HG03575 (cell line): ENCODE measurements at regions not wholly inside any gene's neighbourhood (a gene's known extent, or its start where the extent isn't known, plus 50 kb on each side); places are given as distances from the start of the nearest gene placed in this dataset.

ENCODE experiments used
- ATAC-seq: cut with Tn5 transposase; IDR thresholded peaks from one replicate; pipeline ENCODE4 v1.9.1; 2021; ENCODE audit not compliant: unreplicated experiment, insufficient number of reproducible peaks, low FRiP score; ENCODE audit errors: extremely low read depth

DNA sequence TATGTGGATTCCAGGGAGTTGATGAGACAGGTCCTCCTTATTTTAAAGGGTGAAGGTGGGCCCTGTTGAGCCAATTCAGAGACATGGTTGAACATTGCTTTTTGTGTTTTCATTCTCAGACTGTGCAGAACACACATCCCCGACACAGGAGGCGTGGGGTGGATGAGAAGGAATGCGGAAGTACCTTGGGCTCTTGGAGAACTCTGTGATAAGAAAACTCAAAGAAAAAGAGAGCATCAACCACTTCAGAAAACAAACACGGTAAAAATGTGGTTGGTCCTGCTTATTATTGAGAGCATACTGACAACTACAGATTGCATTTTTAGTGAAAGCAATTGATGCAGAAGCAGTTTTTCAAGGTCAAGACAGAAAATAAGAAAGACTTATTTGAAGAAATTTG, 659.8 kb downstream of the IRX1 start:
- ATAC-seq: no peak

DNA sequence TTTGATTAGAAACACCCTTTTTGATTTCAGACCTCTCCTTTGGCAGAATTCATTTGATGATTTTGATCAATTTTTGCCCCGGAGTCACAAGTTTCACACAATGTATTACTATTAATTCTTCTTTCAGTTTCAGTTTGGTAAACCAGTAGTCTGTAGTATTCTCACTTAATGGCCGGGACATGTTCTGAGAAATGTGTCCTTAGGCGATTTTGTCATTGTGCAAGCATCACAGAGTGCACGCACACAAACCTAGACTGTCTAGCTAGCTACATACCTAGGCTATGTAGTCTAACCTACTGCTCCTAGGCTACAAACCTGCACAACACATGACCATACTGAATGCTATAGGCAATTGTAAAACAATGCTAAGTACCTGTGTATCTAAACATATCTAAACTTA, 662.5 kb downstream of the IRX1 start:
- no peak for ATAC-seq

DNA sequence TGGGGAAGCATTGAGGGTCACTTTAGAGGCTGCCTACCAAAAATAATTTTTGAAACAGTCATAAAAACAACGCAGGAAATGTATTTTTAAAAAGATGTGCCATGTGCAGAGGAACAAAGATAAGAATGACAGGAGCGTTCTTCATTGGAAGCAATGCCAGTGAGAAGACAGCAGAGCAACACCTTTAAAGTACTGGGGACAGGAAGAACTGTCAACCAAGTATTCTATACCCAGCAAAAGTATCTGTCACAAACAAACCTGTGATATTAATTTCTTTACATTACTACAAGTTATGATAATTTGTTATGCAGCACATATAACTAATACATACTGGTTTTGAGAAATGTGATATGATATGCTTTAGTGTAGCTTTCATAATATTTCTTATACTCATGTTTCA, 675.6 kb downstream of the IRX1 start:
- ATAC-seq: no peak

DNA sequence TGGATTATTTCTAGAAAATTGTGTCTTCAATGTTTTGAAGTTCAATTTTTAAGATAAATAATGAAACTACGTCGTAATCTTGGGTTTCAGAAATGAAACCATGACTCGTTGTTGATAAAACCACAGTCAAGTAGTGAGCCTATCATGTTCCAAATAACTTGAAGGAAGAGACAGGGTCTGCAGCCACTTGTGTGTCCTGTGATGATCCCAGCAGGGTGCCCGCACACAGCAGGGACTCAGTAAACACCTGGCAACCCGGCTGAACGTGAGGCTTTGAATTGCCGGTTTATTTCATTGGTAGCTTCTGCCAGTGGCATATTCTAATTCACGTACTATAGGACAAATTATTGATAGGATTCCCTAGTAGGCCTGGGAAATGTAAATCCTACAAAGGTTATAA, 679.6 kb downstream of the IRX1 start:
- no peak for ATAC-seq

DNA sequence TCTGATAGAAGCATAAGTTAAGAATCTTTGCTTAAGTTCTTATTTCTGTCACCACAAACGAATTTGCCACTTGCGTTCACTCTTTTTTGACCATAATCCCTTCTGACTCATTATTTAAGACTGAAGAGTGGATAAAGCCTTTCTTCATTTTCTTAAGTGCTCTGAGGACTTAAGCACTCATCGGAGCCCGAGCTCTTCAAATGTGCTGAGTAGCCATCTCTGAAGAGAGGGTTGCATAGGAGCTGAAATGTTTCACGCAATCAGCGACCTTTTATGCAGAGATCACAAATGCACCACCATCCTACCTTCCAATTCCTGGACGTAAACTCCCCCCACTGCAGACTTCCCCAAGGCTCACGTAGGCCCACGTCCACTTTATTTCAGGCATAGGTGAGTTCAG, 699.2 kb downstream of the IRX1 start:
- ATAC-seq: no peak

DNA sequence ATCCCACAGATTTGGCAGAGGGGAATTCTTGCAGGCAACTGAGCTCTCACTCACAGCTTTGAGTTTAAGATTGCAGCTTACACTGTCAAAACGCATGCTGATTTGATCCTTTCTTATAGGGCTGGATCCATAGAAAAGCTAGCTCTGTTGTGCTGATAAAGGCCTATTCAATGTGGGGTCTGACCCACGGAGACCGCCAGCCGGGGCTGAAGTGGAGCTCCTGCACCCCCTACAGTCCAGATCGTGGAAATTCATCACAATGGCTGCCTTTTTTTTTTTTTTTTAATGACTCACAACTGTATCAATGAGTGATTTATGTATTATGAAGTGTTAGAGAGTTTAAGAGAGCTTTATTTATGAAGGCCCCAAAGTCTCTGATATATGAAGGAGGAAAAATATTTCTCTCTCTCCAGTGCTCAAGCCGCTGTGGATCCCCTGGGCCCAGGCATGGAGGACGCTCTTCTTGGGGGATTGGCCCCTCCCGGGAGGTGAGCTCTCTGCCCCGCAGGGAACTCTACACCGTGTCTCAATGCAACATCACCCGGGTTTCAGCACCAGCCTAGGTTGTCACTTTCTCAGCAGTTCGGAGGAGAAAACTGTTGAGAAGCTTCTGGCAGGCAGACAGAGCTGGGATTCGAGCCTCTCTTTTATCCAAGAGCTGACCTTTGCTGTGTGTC, 700.2 kb downstream of the IRX1 start:
- ATAC-seq: no peak

DNA sequence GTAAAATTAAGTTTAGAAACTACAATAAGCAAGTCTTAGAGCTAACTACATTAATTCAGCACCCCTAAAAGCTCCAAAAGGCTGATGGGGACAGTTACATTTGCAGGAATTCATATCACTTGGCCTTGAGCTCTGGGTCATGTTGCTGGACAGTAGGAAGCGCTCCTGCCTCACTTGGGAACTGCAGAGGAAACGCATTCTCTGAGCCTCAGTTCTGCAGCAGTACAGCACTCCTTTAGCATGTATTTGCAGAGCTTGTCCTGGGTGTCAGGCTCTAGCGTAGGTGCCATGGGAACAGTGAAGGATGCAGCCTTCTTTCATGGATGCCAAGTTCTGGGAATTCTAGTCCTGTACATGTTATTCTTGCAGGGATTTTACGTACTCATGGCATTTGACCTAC, 710.4 kb downstream of the IRX1 start:
- no peak for ATAC-seq

DNA sequence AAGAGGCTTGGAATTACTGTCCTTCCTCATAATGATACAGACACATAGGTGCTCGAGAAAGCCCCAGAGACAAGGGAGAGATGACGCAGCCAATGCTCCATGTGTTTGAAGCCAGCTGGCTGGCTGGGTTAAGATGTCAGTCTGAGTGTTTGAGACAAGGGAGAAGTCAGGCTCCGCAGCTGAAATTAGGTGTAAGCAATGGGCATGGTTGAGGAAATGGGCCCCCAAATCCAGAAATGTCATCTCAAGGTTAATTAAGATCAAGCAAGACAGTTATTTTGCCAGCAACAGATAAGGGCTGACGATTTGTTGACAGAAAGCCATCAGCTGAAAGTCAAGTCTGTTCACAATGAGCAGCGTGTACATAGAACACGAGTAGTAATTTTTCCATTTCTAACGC, 713.4 kb downstream of the IRX1 start:
- ATAC-seq: no peak

DNA sequence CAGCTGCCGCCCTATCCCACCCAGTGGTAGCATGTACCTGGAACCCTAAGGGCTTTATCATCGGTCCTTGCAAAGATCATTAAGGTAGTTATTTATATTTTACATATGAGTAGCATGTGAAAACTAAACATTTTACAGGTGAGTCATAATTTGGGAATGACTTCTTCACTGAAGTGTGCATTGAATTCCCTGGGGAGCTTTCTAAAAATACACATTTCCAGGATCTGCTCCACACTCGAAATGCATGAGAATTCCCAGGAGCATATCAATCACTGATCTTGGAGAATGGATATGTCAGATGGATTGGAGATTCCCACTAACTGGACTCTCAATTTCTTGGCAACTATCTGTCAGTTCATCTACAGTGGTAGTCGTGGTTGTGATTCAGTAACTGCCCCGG, 717.5 kb downstream of the IRX1 start:
- ATAC-seq: no peak

DNA sequence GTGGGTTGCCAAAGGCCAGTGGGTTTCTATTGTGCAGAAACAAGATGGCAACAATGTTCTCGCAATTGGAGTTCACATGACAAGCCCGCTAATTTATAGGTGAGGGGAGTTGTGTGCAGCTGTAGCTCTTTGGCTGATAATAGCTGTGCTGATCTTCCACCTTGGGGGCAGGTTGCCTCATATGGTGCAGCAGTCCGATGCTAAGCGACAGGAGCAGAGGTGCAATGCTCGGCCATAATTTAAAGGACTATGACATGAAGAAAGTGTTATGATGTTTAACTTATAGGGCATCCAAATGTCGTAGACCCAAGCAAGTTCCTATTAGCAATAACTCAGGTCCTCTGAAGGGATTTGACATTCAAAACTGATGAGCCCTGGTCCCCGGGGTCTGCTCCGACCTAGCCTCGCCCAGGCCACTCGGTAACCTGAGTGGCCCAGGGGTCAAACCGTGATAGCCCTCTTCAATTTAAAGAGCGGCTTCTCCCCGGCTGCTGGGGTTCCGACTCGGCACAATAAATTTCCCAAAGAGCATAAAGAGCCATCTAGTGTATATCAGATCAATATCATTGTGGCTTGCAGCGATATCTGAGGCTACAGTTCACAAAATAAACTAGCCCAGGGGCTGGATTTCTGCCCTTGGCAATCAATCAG, 724.0 kb downstream of the IRX1 start:
- ATAC-seq: no peak

DNA sequence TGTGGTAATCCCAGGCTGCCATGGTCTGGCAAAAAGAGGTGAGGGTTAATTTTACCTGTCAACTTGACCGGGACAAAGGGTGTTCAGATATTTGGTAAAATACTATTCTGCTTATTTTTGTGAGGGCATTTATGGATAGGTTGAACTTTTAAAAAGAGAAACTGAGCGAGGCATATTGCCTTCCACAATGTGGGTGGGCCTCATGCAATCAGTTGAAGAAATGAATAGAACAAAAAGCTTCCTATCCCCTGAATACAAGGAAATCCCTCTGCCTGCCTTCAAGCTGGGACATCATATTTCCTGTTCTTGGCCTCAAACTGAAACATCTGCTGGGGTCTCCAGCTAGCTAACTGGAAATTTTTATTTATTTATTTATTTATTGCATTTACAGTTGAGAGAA, 734.7 kb downstream of the IRX1 start:
- no peak for ATAC-seq

DNA sequence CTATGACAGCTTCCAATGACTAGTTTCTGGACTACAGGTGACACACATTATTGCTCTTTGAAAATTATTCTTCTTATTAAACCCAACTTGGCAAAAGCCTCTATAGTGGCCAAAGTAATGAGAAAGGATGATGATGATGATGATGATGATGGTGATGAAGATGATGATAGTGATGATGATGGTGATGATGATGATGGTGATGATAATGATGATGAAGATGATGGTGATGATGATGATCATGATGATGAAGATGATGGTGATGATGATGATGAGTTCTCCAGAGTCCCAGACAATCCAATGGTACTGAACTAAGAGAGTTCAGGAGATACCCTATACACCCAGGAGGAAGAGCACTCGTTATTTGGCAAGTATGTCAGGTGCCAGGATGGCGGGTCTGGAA, 739.4 kb downstream of the IRX1 start:
- no peak for ATAC-seq

DNA sequence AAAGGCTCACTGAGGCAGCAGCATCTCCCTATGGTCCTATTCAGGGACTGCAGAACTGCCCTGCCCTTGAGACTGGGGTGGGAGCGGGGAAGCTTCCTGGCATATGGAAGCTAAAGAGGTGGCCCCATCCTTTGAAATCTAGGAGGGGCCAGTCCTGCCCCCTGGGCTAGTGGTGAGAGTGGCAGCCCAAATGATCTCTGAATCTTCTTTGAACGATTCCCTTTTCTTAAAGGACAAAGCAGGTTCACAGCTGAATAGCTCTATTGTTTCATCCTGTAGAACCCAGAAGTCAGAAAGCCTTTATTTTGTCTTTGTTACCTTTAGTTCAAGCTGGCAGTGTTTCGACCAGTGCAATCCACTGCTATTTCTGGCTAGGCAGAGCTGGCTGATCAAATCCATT, 741.9 kb downstream of the IRX1 start:
- ATAC-seq: no peak

DNA sequence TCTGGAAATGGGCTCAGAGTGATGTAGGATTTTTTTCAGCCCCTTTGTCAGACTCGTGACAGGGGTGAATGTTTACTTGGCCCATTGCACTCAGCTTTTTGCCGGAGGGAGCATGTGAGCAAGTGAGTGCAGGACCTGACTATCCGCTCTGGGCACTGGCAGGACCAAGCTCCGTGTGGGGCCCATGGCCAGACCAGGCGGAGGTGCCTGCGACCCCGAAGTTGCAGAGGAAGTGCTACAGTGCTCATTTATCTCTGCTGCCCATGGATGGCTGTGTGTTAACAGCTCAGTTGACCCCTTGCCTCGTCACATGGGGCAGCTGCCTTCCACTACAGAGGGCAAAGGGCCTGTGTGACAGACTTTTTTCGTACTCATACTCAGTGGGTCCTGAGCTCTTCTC, 744.3 kb downstream of the IRX1 start:
- ATAC-seq: no peak

DNA sequence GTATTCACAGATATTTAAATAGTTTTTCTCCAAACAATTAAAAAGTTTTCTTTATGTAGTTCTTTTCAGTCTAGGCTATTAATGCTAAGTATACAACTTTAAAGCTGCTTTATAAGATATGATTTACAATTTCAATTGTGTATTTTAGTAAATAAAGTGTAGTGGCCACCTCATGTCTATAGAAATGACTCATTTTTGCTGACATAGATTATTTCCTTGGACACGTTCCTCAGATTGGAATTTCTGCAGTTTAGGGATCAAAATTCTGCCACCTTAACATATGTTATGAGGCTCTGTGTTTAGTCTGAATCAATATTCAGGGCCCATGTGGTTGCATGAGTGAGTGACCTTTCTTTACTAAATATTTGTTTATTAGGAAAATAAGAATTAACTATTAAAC, 750.2 kb downstream of the IRX1 start:
- no peak for ATAC-seq

DNA sequence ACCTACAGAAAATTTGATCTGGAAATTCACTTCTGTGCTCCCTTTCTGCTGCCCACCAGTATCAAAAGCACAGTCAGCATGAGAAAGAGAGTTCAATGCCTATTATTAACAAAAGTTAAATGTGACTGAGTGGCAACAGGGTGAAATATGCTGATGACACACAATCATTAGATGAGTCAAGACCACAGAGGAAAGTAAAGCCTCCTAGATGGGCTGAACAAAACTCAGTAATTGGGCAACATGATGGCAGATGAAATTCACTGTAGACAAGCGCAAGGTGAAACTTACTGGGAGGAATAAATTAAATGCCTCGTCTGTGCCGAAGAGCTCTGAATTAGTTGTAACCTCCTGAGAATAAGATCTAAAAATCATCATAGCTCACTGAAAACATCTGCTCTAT, 752.8 kb downstream of the IRX1 start:
- no peak for ATAC-seq

DNA sequence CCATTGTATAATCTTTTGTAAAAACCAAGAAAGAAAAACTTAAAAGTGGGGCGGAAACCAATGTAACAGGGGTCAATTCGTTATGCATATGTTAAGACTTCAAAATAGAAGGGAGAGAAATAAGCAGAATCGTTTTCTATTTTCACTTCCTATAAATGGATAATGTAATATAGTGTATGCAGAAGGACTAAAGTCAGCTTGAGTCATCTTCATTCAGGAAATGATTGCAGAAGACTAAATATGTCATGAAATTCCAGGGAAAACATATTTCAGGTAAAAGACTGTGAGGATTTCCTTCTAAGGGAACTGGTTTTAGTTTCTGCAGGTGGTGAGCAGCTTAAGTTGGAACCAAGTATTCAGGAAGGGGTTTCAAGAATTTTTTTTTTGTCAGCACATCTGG, 753.3 kb downstream of the IRX1 start:
- no peak for ATAC-seq

DNA sequence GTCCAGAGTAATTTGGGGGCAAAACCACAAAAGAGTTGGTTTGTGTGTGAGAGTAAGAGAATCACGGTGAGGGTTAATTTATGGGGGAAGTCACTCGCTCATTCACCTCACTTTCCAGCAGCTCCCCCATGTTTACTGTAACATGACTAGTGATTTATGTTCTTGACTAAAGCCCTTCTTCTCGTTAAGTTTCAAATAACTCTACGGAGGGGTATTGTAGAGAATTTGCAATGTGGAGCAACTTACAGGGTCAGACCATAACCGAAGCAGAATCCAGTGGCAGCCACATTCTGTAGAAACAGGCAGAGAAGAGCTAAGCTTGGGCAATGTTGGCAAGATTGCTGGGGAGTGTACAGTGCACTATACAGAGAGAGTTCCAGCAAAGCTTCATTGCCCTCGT, 760.6 kb downstream of the IRX1 start:
- ATAC-seq: no peak

DNA sequence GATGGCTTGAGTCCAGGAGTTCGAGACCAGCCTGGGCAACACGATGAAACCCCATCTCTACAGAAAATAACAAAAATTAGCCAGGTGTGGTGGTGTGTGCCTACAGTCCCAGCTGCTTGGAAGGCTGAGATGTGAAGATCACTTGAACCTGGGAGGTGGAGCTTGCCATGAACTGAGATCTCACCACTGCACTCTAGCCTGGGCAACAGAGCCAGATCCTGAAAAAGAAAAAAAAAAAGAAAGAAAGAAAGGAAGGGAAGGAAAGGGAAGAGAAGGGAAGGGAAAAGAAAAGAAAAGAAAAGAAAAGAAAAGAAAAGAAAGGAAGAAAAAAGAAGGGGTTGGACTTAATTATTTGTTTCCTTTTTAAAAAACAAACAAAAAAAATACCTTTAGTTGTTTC, 764.2 kb downstream of the IRX1 start:
- no peak for ATAC-seq

DNA sequence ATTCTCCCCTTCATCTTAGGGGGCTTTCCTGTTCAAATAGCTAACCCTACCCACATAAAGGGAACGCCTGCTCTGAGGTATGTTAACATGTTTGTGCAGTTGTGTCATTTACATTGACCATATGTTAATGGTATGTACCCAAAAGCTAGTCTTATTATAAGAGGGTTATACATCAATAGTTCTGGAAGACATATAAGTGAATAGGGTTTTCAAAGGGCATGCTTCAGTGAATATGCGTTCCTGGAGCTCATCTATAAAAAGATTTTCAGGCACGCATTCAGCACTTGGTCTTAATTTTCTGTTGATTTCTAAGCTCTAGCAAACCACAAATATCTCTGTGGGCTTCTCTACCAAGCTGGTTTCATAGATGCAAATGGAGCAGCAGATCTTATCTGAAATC, 766.1 kb downstream of the IRX1 start:
- no peak for ATAC-seq

DNA sequence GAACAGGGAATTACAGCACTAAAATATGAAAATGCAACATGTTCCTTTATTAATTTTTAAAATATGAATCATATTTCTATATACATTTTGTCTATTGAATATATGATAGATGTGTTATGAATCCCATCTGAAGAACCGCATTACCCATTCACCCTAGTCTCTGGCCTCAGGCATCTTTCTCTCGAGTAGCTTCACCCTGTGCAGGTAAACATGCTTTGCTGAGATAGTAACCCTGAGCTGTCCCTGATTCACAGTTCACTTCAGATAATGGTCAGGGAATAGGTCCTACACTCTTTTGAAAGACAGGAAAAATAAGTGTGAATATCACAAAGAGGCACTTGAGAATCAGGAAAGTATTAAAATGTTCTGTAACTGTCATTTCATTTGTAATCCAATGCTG, 766.8 kb downstream of the IRX1 start:
- ATAC-seq: no peak
